A673 (cell line): ENCODE measurements at regions not wholly inside any gene's neighbourhood (a gene's known extent, or its start where the extent isn't known, plus 50 kb on each side); places are given as distances from the start of the nearest gene placed in this dataset.

ENCODE experiments used
- EZH2 ChIP-seq: fragments of 200-600 bp; sonication (generic); IDR thresholded peaks from 2 replicates; pipeline ENCODE4 v1.6.1; 2017; ENCODE audit warnings: borderline replicate concordance, low read depth, mild to moderate bottlenecking, mixed read lengths, antibody characterized with exemption, low read length; ENCODE audit not compliant: poor library complexity, severe bottlenecking
- TF ChIP-seq, protein P1 (sequence below): fragments of 300-800, 200-600 bp; sonication (generic); conservative IDR thresholded peaks from 2 replicates; pipeline ENCODE4 v1.5.1; 2017; ENCODE audit warnings: low read depth, mild to moderate bottlenecking, antibody characterized with exemption, low read length, moderate library complexity, mixed read lengths

DNA sequence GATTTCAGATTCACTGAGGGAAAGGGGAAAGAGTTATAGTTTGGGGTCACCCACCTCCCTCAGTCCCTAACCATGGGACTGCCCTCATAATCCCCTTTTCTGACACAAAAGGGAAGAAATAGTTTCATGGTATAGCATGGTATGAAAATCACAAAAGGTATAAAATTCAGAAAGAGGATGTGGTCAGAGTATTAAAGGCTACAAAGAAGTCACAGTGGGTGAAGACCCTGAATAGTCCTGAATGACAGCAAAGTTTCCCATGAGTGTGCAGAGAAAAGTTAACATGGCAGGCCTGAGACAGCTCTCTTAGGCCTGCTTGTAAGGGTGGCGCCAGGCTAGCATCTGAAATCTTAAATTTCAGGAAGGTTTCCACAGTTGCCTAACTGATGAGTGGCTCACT, 290.6 kb upstream of the ZNF608 start:
- TF ChIP-seq EZH2: no peak
- TF ChIP-seq, protein P1, sequence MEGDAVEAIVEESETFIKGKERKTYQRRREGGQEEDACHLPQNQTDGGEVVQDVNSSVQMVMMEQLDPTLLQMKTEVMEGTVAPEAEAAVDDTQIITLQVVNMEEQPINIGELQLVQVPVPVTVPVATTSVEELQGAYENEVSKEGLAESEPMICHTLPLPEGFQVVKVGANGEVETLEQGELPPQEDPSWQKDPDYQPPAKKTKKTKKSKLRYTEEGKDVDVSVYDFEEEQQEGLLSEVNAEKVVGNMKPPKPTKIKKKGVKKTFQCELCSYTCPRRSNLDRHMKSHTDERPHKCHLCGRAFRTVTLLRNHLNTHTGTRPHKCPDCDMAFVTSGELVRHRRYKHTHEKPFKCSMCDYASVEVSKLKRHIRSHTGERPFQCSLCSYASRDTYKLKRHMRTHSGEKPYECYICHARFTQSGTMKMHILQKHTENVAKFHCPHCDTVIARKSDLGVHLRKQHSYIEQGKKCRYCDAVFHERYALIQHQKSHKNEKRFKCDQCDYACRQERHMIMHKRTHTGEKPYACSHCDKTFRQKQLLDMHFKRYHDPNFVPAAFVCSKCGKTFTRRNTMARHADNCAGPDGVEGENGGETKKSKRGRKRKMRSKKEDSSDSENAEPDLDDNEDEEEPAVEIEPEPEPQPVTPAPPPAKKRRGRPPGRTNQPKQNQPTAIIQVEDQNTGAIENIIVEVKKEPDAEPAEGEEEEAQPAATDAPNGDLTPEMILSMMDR: no peak
